AG09319 (cell line): ENCODE measurements at regions not wholly inside any gene's neighbourhood (a gene's known extent, or its start where the extent isn't known, plus 50 kb on each side); places are given as distances from the start of the nearest gene placed in this dataset.

Experiments
- DNase-seq: peaks from one replicate; pipeline ENCODE4 v3.0.0-alpha.2; 2010; ENCODE audit warnings: low read depth; ENCODE audit errors: extremely low read depth
- CTCF ChIP-seq: IDR thresholded peaks from 2 replicates; pipeline ENCODE4 v1.5.1; 2011; ENCODE audit warnings: low read depth, mild to moderate bottlenecking, inconsistent platforms, low read length, moderate library complexity

GRCh38 chr12:46468160-46468559 lies 95.6 kb upstream of the SLC38A2 start:
- TF ChIP-seq CTCF: no peak

GRCh38 chr12:46465307-46465706 lies 92.7 kb upstream of the SLC38A2 start:
- TF ChIP-seq CTCF: no peak

More at GRCh38 chr12:46468160-46468559, 95.6 kb upstream of the SLC38A2 start:
- DNase-seq: no peak

GRCh38 chr12:46464863-46465262 lies 92.3 kb upstream of the SLC38A2 start:
- no peak for DNase-seq
- TF ChIP-seq CTCF: no peak

More at GRCh38 chr12:46465307-46465706, 92.7 kb upstream of the SLC38A2 start:
- DNase-seq: no peak

GRCh38 chr12:46462641-46463355 lies 90.2 kb upstream of the SLC38A2 start:
- DNase-seq: no peak
- TF ChIP-seq CTCF: no peak

GRCh38 chr12:46461907-46462640 lies 89.5 kb upstream of the SLC38A2 start:
- no peak for TF ChIP-seq CTCF
- no peak for DNase-seq

- TF ChIP-seq CTCF: no peak
- no peak for DNase-seq
These were observed 88.9 kb upstream of the SLC38A2 start for GRCh38 chr12:46461459-46461858.

- no peak for TF ChIP-seq CTCF
These were observed 88.2 kb upstream of the SLC38A2 start for GRCh38 chr12:46460682-46461210.

More at GRCh38 chr12:46460682-46461210, 88.2 kb upstream of the SLC38A2 start:
- no peak for DNase-seq
